D721Med (cell line): ENCODE measurements at regions not wholly inside any gene's neighbourhood (a gene's known extent, or its start where the extent isn't known, plus 50 kb on each side); places are given as distances from the start of the nearest gene placed in this dataset.

Source experiments
- DNase-seq: peaks from one replicate; pipeline ENCODE4 v3.0.0; 2011; ENCODE audit warnings: low spot score; ENCODE audit not compliant: insufficient read length
- FAIRE-seq: peaks from 2 replicates; lab custom pipeline; 2011; peaks lifted over from hg19 to GRCh38; lab: Jason Lieb, UNC
- TF ChIP-seq, protein P1 (sequence below): IDR thresholded peaks from 2 replicates; pipeline ENCODE4 v1.5.1; 2012; ENCODE audit warnings: mild to moderate bottlenecking, control low read depth; ENCODE audit not compliant: insufficient read depth; ENCODE audit errors: missing control alignments

DNA sequence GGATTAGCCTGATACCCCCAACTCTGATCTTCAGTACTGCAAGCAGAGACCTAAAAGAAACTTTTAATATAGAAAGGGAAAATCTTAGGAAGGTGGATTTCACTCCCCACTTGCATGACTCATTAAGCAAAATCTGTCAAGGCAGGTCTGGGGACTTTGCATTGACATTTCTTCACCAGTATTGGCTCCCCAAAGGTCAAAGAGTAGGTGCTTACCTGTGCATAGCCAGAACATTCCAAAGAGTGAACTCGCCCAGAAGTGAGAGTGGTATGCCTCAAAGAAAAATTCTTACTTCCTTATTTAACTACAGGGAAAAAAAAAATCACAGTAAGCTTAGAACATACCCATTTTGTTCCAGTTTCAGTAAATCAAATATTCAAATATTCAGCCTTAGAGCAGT is 140.9 kb upstream of the TP63 start:
- TF ChIP-seq, protein P1, sequence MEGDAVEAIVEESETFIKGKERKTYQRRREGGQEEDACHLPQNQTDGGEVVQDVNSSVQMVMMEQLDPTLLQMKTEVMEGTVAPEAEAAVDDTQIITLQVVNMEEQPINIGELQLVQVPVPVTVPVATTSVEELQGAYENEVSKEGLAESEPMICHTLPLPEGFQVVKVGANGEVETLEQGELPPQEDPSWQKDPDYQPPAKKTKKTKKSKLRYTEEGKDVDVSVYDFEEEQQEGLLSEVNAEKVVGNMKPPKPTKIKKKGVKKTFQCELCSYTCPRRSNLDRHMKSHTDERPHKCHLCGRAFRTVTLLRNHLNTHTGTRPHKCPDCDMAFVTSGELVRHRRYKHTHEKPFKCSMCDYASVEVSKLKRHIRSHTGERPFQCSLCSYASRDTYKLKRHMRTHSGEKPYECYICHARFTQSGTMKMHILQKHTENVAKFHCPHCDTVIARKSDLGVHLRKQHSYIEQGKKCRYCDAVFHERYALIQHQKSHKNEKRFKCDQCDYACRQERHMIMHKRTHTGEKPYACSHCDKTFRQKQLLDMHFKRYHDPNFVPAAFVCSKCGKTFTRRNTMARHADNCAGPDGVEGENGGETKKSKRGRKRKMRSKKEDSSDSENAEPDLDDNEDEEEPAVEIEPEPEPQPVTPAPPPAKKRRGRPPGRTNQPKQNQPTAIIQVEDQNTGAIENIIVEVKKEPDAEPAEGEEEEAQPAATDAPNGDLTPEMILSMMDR: no peak
- DNase-seq: no peak
- no peak for FAIRE-seq

DNA sequence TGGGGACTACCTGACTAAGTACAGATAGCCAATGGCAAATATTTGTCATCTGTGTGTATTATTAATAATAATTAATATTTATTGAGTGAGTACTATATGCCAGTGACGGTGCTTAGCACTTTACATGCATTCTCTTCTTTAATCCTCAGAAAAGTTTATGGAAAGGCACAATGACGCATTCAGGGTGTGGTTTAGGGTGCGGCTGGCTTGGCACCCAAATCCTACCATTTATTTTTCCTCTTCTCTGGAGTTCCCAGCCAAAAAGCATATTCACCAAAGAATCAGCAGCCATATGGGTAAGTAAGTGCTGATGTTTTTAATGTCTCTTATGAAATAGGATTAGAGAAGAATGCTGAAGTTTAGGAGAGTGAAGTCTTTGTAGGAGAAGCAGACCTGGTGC is 140.4 kb upstream of the TP63 start:
- DNase-seq: no peak
- FAIRE-seq: no peak

DNA sequence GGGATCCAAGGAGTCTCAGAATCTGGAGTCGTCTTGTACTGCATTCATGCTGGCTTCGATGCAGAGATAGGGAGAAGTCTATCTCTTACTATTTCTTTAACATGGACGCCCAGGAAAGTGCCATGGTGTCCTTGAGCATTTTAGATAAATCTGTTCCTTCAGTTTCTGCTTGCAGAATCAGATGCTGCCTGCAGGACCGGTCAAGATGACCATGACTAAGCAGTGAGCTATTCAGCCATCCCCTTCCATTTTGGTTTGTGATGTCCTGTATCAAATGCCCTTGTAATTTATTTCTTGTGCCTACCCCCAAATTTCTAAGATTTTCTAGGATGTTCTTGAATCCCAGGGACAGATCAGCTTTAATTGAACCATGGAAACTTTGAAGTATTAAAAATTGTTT is 139.4 kb upstream of the TP63 start:
- TF ChIP-seq, protein P1: no peak
- DNase-seq (no peak), FAIRE-seq (no peak)

More for the DNA sequence above, 140.4 kb upstream of the TP63 start:
- TF ChIP-seq, protein P1: no peak

- no peak for FAIRE-seq
- no peak for DNase-seq
- TF ChIP-seq, protein P1: no peak
These were observed 137.9 kb upstream of the TP63 start for GRCh38 chr3:189493271-189493670.

DNA sequence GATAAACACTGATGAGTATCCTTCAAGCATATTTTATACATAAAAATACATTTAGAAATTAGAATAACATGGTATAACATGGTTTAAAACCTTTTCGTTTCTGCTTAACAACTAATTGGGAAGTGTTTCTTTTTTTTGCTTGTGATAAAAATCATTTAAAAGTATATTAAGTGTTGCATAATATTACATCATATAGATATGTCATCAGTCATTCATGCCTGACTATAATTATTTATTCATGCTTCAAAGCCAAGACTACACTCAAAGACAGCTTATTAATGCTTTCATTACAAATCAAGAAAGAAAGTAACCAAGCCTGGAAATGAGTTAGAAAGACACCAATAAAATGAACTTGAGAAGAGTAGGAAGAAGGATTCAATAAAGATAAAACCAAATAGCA is 136.6 kb upstream of the TP63 start:
- FAIRE-seq: no peak
- TF ChIP-seq, protein P1: no peak
- no peak for DNase-seq

DNA sequence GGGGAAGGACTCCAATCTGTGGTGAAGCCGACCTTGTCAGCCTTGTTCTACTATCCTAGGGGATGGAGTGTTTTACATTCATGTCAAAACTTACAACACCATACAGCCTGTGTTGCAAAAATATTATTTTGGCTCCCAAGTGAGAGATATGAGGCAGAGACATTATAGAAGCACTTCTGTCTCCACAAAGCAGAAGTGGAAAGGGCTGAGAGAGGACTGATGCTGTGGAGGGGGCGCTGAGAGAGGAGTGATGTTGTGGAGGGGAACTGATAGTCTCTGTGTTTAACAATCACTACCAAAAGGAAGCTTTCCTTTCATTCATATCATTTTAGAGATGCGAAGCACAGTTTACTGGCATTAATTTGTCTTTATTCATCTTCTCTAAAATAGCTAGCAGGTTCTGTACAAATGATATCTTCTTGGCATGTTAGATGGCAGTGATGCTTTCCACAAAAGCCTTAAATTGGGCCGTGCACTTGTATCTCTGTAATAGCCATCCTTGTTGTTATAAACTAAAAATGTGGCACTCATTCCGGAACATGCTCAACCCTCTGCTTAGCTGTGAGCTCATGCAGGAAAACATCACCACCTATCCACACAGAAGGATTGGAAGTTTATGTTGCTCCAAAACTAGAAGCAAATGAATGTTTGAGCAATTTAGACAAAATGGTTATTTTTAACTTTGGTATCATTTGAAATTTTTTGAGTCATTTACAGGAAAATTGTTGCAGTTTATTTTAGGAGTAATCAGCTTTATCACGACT is 134.6 kb upstream of the TP63 start:
- DNase-seq (no peak), FAIRE-seq (no peak)
- TF ChIP-seq, protein P1: no peak

DNA sequence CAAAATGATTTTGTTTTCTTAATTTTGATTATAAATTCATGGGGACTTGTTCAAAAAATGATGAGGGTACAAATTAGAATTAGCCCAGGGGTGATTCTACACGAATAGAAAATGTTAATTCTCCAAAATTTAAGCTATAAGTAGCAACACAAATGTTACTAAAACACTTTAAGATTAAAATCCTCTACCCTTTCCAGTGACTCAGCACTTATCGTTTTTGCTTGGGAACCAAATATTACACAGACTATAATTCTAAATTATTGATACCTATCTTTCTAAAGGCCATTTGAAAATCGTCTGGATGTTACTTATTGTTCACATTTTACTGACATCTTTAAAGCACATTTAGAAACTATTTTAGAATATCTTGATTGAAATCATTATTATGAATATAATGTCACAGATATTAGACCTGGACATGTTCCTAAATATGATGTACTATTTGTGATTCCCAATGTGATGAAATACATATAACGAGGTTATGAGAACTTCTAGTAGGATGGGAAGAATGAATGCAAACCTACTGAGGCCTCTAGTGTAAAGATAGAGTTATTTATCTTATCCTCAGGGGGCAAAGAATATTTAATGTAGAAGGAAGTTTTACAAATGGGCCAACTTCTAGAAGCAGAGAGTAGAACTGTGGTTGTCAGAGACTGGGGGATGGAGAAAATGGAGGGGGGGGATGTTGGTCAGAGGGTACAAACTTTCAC is 132.0 kb upstream of the TP63 start:
- no peak for FAIRE-seq
- no peak for DNase-seq

More for the DNA sequence above, 132.0 kb upstream of the TP63 start:
- TF ChIP-seq, protein P1: no peak
